H9 (cell line): ENCODE measurements at regions not wholly inside any gene's neighbourhood (a gene's known extent, or its start where the extent isn't known, plus 50 kb on each side); places are given as distances from the start of the nearest gene placed in this dataset.

Experiments
- DNase-seq: peaks from one replicate; pipeline ENCODE4 v3.0.0-alpha.2; 2017
- H2AFZ ChIP-seq: one replicate; pipeline ENCODE4 v1.6.1; 2013; ENCODE audit warnings: mild to moderate bottlenecking, low read length, control low read depth, moderate library complexity
- H2AK5ac ChIP-seq: 2 replicates; pipeline ENCODE4 v1.6.1; 2013; ENCODE audit warnings: low read length, control low read depth, mixed read lengths; ENCODE audit not compliant: insufficient read length
- H2BK120ac ChIP-seq: one replicate; pipeline ENCODE4 v1.6.1; 2013; ENCODE audit warnings: low read depth, mild to moderate bottlenecking, low read length, control low read depth, inconsistent platforms; ENCODE audit not compliant: poor library complexity, severe bottlenecking
- H2BK12ac ChIP-seq: 2 replicates; pipeline ENCODE4 v1.6.1; 2013; ENCODE audit warnings: low read length, control low read depth, mixed read lengths, low read depth; ENCODE audit not compliant: insufficient read length
- H2BK15ac ChIP-seq: 2 replicates; pipeline ENCODE4 v1.6.1; 2013; ENCODE audit warnings: low read depth, low read length, control low read depth
- H2BK20ac ChIP-seq: one replicate; pipeline ENCODE4 v1.6.1; 2013; ENCODE audit warnings: low read depth, mild to moderate bottlenecking, low read length, control low read depth, inconsistent platforms; ENCODE audit not compliant: poor library complexity, severe bottlenecking
- H2BK5ac ChIP-seq: 2 replicates; pipeline ENCODE4 v1.6.1; 2013; ENCODE audit warnings: low read length, control low read depth, mixed read lengths; ENCODE audit not compliant: insufficient read length
- H3K14ac ChIP-seq: 2 replicates; pipeline ENCODE4 v1.6.1; 2013; ENCODE audit warnings: low read length, control low read depth; ENCODE audit not compliant: insufficient read depth
- H3K18ac ChIP-seq: 2 replicates; pipeline ENCODE4 v1.6.1; 2013; ENCODE audit warnings: low read depth, mild to moderate bottlenecking, mixed read lengths, low read length, control low read depth; ENCODE audit not compliant: insufficient read length
- H3K23ac ChIP-seq: 2 replicates; pipeline ENCODE4 v1.6.1; 2013; ENCODE audit warnings: low read length, control low read depth, mixed read lengths, low read depth; ENCODE audit not compliant: insufficient read length
- H3K23me2 ChIP-seq: 2 replicates; pipeline ENCODE4 v1.6.1; 2013; ENCODE audit warnings: low read depth, mild to moderate bottlenecking, mixed read lengths, low read length, control low read depth; ENCODE audit not compliant: insufficient read length, poor library complexity, severe bottlenecking
- H3K27ac ChIP-seq: 2 replicates; pipeline ENCODE4 v1.5.1; 2013; ENCODE audit warnings: low read length, control low read depth, mixed read lengths, low read depth; ENCODE audit not compliant: insufficient read length
- H3K27me3 ChIP-seq: 2 replicates; pipeline ENCODE4 v1.6.1; 2013; ENCODE audit warnings: low read length, control low read depth, inconsistent platforms; ENCODE audit not compliant: insufficient read depth
- H3K4ac ChIP-seq: 2 replicates; pipeline ENCODE4 v1.6.1; 2013; ENCODE audit warnings: low read depth, mild to moderate bottlenecking, control low read depth, inconsistent platforms, low read length, moderate library complexity
- H3K4me1 ChIP-seq: 2 replicates; pipeline ENCODE4 v1.6.1; 2013; ENCODE audit warnings: low read length, control low read depth, inconsistent platforms; ENCODE audit not compliant: insufficient read depth
- H3K4me2 ChIP-seq: 2 replicates; pipeline ENCODE4 v1.6.1; 2013; ENCODE audit warnings: low read length, control low read depth, mixed read lengths; ENCODE audit not compliant: insufficient read length, insufficient read depth
- H3K56ac ChIP-seq: 2 replicates; pipeline ENCODE4 v1.6.1; 2013; ENCODE audit warnings: low read depth, mild to moderate bottlenecking, mixed read lengths, low read length, control low read depth; ENCODE audit not compliant: insufficient read length
- H3K79me1 ChIP-seq: 2 replicates; pipeline ENCODE4 v1.6.1; 2013; ENCODE audit warnings: low read depth, mild to moderate bottlenecking, moderate library complexity, low read length, control low read depth, inconsistent platforms; ENCODE audit not compliant: insufficient read depth, poor library complexity, severe bottlenecking
- H3K79me2 ChIP-seq: 2 replicates; pipeline ENCODE4 v1.6.1; 2013; ENCODE audit warnings: low read length, control low read depth, inconsistent platforms; ENCODE audit not compliant: insufficient read depth
- H3K9ac ChIP-seq: 2 replicates; pipeline ENCODE4 v1.6.1; 2013; ENCODE audit warnings: low read length, control low read depth, mixed read lengths; ENCODE audit not compliant: insufficient read length; ENCODE audit errors: extremely low read depth
- H3K9me3 ChIP-seq: one replicate; pipeline ENCODE4 v1.6.1; 2013; ENCODE audit warnings: low read depth, low read length, inconsistent platforms; ENCODE audit not compliant: control insufficient read depth
- H3T11ph ChIP-seq: one replicate; pipeline ENCODE4 v1.6.1; 2013; ENCODE audit warnings: mild to moderate bottlenecking, low read length, control low read depth, inconsistent platforms
- H4K20me1 ChIP-seq: one replicate; pipeline ENCODE4 v1.6.1; 2013; ENCODE audit not compliant: control insufficient read depth, insufficient read length, insufficient read depth
- H4K5ac ChIP-seq: 2 replicates; pipeline ENCODE4 v1.6.1; 2013; ENCODE audit warnings: low read depth, mild to moderate bottlenecking, mixed read lengths, low read length, control low read depth; ENCODE audit not compliant: insufficient read length
- H4K8ac ChIP-seq: replicated peaks from 2 replicates; pipeline ENCODE4 v1.6.1; 2013; ENCODE audit warnings: low read length, control low read depth, mixed read lengths, low read depth; ENCODE audit not compliant: insufficient read length
- H4K91ac ChIP-seq: 2 replicates; pipeline ENCODE4 v1.6.1; 2013; ENCODE audit warnings: low read depth, mild to moderate bottlenecking, moderate library complexity, mixed read lengths, low read length, control low read depth; ENCODE audit not compliant: insufficient read length
- H3K27ac Mint-ChIP-seq, 3 experiments: 2 replicates in 2 of 3; 3 replicates in 1 of 3; pipeline ENCODE4 v1.8.0; 2020 to 2021; ENCODE audit warnings: mixed read lengths in 3 of 3, mild to moderate bottlenecking in 1 of 3, moderate library complexity in 1 of 3
- H3K27me3 Mint-ChIP-seq: 2 replicates; pipeline ENCODE4 v1.8.0; 2021; ENCODE audit warnings: low read depth, mild to moderate bottlenecking, moderate library complexity, mixed read lengths
- H3K36me3 Mint-ChIP-seq, 3 experiments: 2 replicates in 2 of 3; 3 replicates in 1 of 3; pipeline ENCODE4 v1.8.0; 2020 to 2021; ENCODE audit warnings: low read depth in 3 of 3, mixed read lengths in 3 of 3; ENCODE audit not compliant: insufficient read depth in 1 of 3
- H3K4me1 Mint-ChIP-seq, 2 experiments: 2 replicates each; pipeline ENCODE4 v1.8.0; 2020; ENCODE audit warnings: mixed read lengths in 2 of 2
- H3K4me3 Mint-ChIP-seq, 2 experiments: 2 replicates in 1 of 2; 3 replicates in 1 of 2; pipeline ENCODE4 v1.8.0; 2020 to 2021; ENCODE audit warnings: mild to moderate bottlenecking in 2 of 2, mixed read lengths in 2 of 2, moderate library complexity in 1 of 2
- H3K9me3 Mint-ChIP-seq, 2 experiments: 2 replicates in 1 of 2; 3 replicates in 1 of 2; pipeline ENCODE4 v1.8.0; 2020; ENCODE audit warnings: mild to moderate bottlenecking in 2 of 2, mixed read lengths in 2 of 2, moderate library complexity in 1 of 2
- WGBS: extraction: QIAGEN DNeasy Blood & Tissue Kit; methylation state at CpG from one replicate; pipeline ENCODE4 v1.1.7; 2013; ENCODE audit warnings: missing lambda C conversion rate, low lambda C conversion rate, mixed read lengths; ENCODE audit not compliant: insufficient read length; ENCODE audit errors: extremely low coverage; 5-methylcytosine and 5-hydroxymethylcytosine counted together
- TF ChIP-seq, protein P1 (sequence below): fragments of 200-600 bp; sonication (generic); conservative IDR thresholded peaks from 3 replicates; pipeline ENCODE4 v1.8.0; 2021; ENCODE audit warnings: antibody characterized with exemption, mild to moderate bottlenecking

DNA sequence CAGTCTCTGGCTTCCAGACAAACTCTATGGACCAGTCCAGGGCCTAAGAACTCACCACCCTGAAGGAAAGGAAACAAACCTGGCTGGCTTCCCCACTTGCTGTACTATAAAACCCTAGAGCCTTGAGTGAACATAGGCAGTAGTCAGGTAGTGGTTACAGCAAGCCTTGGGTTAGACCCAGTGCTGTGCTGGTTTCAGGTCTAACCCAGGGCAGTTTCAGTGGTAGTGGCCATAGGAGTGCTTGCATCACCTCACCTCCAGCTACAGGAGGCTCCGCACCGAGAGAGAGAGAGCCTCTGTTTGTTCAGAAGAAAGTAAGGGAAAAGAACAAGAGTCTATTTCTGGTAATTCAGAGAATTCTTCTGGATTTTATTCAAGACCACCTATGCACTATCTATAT, 714.1 kb upstream of the CDH10 start:
- H2BK5ac ChIP-seq: no peak overlapping the region
- H3K36me3 Mint-ChIP-seq: peaks cover 21 to 63% (median 42%) of the 10 kb centered on the region in 3 experiments
- H3K4me1 Mint-ChIP-seq: peaks cover 3 to 4% of the 10 kb centered on the region in 2 experiments; a peak in 2 of 4 replicates
- no peak overlapping the region for H3K14ac ChIP-seq
- H3K4me3 Mint-ChIP-seq: no peak overlapping the region
- no CpG with 5 or more reads among the region's 2 CpGs for WGBS
- H3K18ac ChIP-seq: no peak overlapping the region
- H2BK20ac ChIP-seq: no peak overlapping the region
- H2AK5ac ChIP-seq: no peak overlapping the region
- H2AFZ ChIP-seq: no peak overlapping the region
- H3K9me3 ChIP-seq: no peaks in the 10 kb centered on the region
- H3K27me3 Mint-ChIP-seq: no peaks in the 10 kb centered on the region
- 0 out of 7 replicates have a peak overlapping the region, but pooled peaks of 1 of the 3 experiments have one; percentile 58 for H3K27ac Mint-ChIP-seq
- H4K8ac ChIP-seq: no peak overlapping the region
- no peak overlapping the region for H4K5ac ChIP-seq
- no peaks in the 10 kb centered on the region for H3K27me3 ChIP-seq
- no peaks in the 10 kb centered on the region for H3K23me2 ChIP-seq
- no peak overlapping the region for H3K56ac ChIP-seq
- H3K79me2 ChIP-seq: no peaks in the 10 kb centered on the region
- no peak overlapping the region for H3K4me2 ChIP-seq
- no peak overlapping the region for H3T11ph ChIP-seq
- no peak overlapping the region for H3K23ac ChIP-seq
- H3K79me1 ChIP-seq: no peaks in the 10 kb centered on the region
- H2BK120ac ChIP-seq: no peak overlapping the region
- DNase-seq: no peak
- no peak overlapping the region for H3K4ac ChIP-seq
- H4K91ac ChIP-seq: no peak overlapping the region
- TF ChIP-seq, protein P1, sequence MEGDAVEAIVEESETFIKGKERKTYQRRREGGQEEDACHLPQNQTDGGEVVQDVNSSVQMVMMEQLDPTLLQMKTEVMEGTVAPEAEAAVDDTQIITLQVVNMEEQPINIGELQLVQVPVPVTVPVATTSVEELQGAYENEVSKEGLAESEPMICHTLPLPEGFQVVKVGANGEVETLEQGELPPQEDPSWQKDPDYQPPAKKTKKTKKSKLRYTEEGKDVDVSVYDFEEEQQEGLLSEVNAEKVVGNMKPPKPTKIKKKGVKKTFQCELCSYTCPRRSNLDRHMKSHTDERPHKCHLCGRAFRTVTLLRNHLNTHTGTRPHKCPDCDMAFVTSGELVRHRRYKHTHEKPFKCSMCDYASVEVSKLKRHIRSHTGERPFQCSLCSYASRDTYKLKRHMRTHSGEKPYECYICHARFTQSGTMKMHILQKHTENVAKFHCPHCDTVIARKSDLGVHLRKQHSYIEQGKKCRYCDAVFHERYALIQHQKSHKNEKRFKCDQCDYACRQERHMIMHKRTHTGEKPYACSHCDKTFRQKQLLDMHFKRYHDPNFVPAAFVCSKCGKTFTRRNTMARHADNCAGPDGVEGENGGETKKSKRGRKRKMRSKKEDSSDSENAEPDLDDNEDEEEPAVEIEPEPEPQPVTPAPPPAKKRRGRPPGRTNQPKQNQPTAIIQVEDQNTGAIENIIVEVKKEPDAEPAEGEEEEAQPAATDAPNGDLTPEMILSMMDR: no peak
- H3K4me1 ChIP-seq: no peaks in the 10 kb centered on the region
- no peak overlapping the region for H2BK15ac ChIP-seq
- peaks cover 19 to 29% of the 10 kb centered on the region in 2 experiments for H3K9me3 Mint-ChIP-seq
- no peaks in the 10 kb centered on the region for H4K20me1 ChIP-seq
- H3K9ac ChIP-seq: no peak overlapping the region
- H3K27ac ChIP-seq: no peak overlapping the region
- no peak overlapping the region for H2BK12ac ChIP-seq
